HepG2 (cell line): ENCODE measurements at regions not wholly inside any gene's neighbourhood (a gene's known extent, or its start where the extent isn't known, plus 50 kb on each side); places are given as distances from the start of the nearest gene placed in this dataset.

Experiments used
- GLI4 ChIP-seq: sonication (generic); formaldehyde crosslinking; IDR thresholded peaks from 2 replicates; pipeline ENCODE4 v1.5.1; 2020; ENCODE audit warnings: missing genetic modification reagents, mild to moderate bottlenecking, moderate library complexity, borderline replicate concordance
- HNRNPUL1 ChIP-seq: fragments of 200-400 bp; formaldehyde crosslinking; IDR thresholded peaks from 2 replicates; pipeline ENCODE4 v1.6.1; 2017; ENCODE audit warnings: low read depth, mild to moderate bottlenecking, low read length, moderate library complexity
- IKZF5 ChIP-seq: IDR thresholded peaks from 2 replicates; pipeline ENCODE4 v1.6.1; 2018; ENCODE audit warnings: missing genetic modification reagents, mild to moderate bottlenecking, missing compliant biosample characterization
- KIAA2018 ChIP-seq: sonication (generic); formaldehyde crosslinking; IDR thresholded peaks from 2 replicates; pipeline ENCODE4 v1.5.0; 2020; ENCODE audit warnings: mild to moderate bottlenecking, missing genetic modification reagents, borderline replicate concordance
- NFIC ChIP-seq: IDR thresholded peaks from 2 replicates; pipeline ENCODE4 v1.6.1; 2012; ENCODE audit warnings: mild to moderate bottlenecking, low read length, inconsistent platforms
- PCBP1 ChIP-seq: fragments of 200-400 bp; formaldehyde crosslinking; IDR thresholded peaks from 2 replicates; pipeline ENCODE4 v1.6.1; 2017; ENCODE audit warnings: mild to moderate bottlenecking, low read depth, low read length, borderline replicate concordance
- STAT6 ChIP-seq: sonication (generic); formaldehyde crosslinking; IDR thresholded peaks from 2 replicates; pipeline ENCODE4 v1.4.0; 2020; ENCODE audit warnings: missing genetic modification reagents, mild to moderate bottlenecking, borderline replicate concordance
- TIGD3 ChIP-seq: sonication (generic); formaldehyde crosslinking; IDR thresholded peaks from 2 replicates; pipeline ENCODE4 v1.5.1; 2020; ENCODE audit warnings: mild to moderate bottlenecking, missing genetic modification reagents, borderline replicate concordance
- WIZ ChIP-seq: sonication (generic); formaldehyde crosslinking; IDR thresholded peaks from 2 replicates; pipeline ENCODE4 v1.5.1; 2020; ENCODE audit warnings: mild to moderate bottlenecking, missing genetic modification reagents
- ZNF382 ChIP-seq: sonication (generic); formaldehyde crosslinking; IDR thresholded peaks from 2 replicates; pipeline ENCODE4 v1.5.0; 2020; ENCODE audit warnings: missing genetic modification reagents, mild to moderate bottlenecking, borderline replicate concordance
- ZNF629 ChIP-seq: sonication (generic); formaldehyde crosslinking; conservative IDR thresholded peaks from 2 replicates; pipeline ENCODE4 v1.5.0; 2020; ENCODE audit warnings: missing genetic modification reagents
- ZNF781 ChIP-seq: sonication (generic); formaldehyde crosslinking; IDR thresholded peaks from 2 replicates; pipeline ENCODE4 v1.5.1; 2020; ENCODE audit warnings: borderline replicate concordance, mild to moderate bottlenecking, missing genetic modification reagents; ENCODE audit errors: not compliant biosample characterization
- ZNF790 ChIP-seq: sonication (generic); formaldehyde crosslinking; IDR thresholded peaks from 2 replicates; pipeline ENCODE4 v1.8.0; 2022; ENCODE audit warnings: missing genetic modification reagents, mild to moderate bottlenecking, borderline replicate concordance

- TF ChIP-seq ZNF382 (CRISPR knock-in tag) (no peak), GLI4 (CRISPR knock-in tag) (0 out of 2 replicates have a peak, but pooled peaks have one; percentile 37), ZNF629 (CRISPR knock-in tag) (peak; percentile 68; the same call in 1 of the 2 replicates), WIZ (CRISPR knock-in tag) (0 out of 2 replicates have a peak, but pooled peaks have one; percentile 69), KIAA2018 (0 out of 2 replicates have a peak, but pooled peaks have one; percentile 65), HNRNPUL1 (peak; percentile 99), STAT6 (CRISPR knock-in tag) (peak; percentile 94; the same call in 1 of the 2 replicates), NFIC (peak; percentile 100), PCBP1 (no peak), TIGD3 (0 out of 2 replicates have a peak, but pooled peaks have one; percentile 62), IKZF5 (CRISPR knock-in tag) (peak; percentile 98), ZNF781 (CRISPR knock-in tag) (peak; percentile 61), ZNF790 (no peak)
Observed at GRCh38 chr2:145800151-145801091, 1280.5 kb upstream of the ZEB2 start (continued).
